Fibroblast of lung (primary cell): ENCODE measurements at regions not wholly inside any gene's neighbourhood (a gene's known extent, or its start where the extent isn't known, plus 50 kb on each side); places are given as distances from the start of the nearest gene placed in this dataset.

Source experiments
- DNase-seq, 2 donors: peaks; one replicate each; pipeline versions ENCODE4 v3.0.0 to v3.0.0-alpha.2; 2010; ENCODE audit warnings: low read depth in 2 of 2
- H2AFZ ChIP-seq: 2 replicates; pipeline ENCODE4 v1.5.1; 2012; ENCODE audit warnings: low read length, control low read depth, inconsistent platforms
- H3K27ac ChIP-seq: 2 replicates; pipeline ENCODE4 v1.5.1; 2011; ENCODE audit warnings: low read length, control low read depth; ENCODE audit not compliant: insufficient read depth
- H3K27me3 ChIP-seq: 2 replicates; pipeline ENCODE4 v1.5.1; 2011; ENCODE audit warnings: mild to moderate bottlenecking, low read length; ENCODE audit not compliant: control insufficient read depth, insufficient read depth
- H3K36me3 ChIP-seq: 2 replicates; pipeline ENCODE4 v1.5.1; 2011; ENCODE audit warnings: low read length; ENCODE audit not compliant: control insufficient read depth, insufficient read depth
- H3K4me1 ChIP-seq: 2 replicates; pipeline ENCODE4 v1.5.1; 2011; ENCODE audit warnings: low read length; ENCODE audit not compliant: control insufficient read depth, insufficient read depth; ENCODE audit errors: extremely low read depth
- H3K4me2 ChIP-seq: 2 replicates; pipeline ENCODE4 v1.5.1; 2011; ENCODE audit warnings: low read length, control low read depth; ENCODE audit not compliant: insufficient read depth; ENCODE audit errors: extremely low read depth
- H3K4me3 ChIP-seq, 4 experiments: fragments of 200-600 bp in 1 of 4; sonication (generic) in 1 of 4; replicated peaks in 1 of 4; 2 replicates each; pipeline ENCODE4 v1.5.1; 2011 to 2016; ENCODE audit warnings: low read length in 4 of 4, low read depth in 3 of 4, mild to moderate bottlenecking in 3 of 4, control low read depth in 2 of 4, inconsistent platforms in 1 of 4, mixed read lengths in 1 of 4; ENCODE audit not compliant: insufficient read depth in 1 of 4; ENCODE audit errors: control extremely low read depth in 1 of 4
- H3K79me2 ChIP-seq: 2 replicates; pipeline ENCODE4 v1.5.1; 2012; ENCODE audit warnings: mild to moderate bottlenecking, low read length, inconsistent platforms; ENCODE audit not compliant: control insufficient read depth, insufficient read depth
- H3K9ac ChIP-seq: 2 replicates; pipeline ENCODE4 v1.5.1; 2011; ENCODE audit warnings: mild to moderate bottlenecking, low read length, control low read depth; ENCODE audit not compliant: insufficient read depth
- H3K9me3 ChIP-seq: 2 replicates; pipeline ENCODE4 v1.5.1; 2012; ENCODE audit warnings: low read depth, low read length; ENCODE audit not compliant: control insufficient read depth, insufficient read depth
- H4K20me1 ChIP-seq: 2 replicates; pipeline ENCODE4 v1.5.1; 2011; ENCODE audit warnings: low read length; ENCODE audit not compliant: control insufficient read depth, insufficient read depth; ENCODE audit errors: extremely low read depth
- EZH2 ChIP-seq: IDR thresholded peaks from 2 replicates; pipeline ENCODE4 v1.5.1; 2012; ENCODE audit warnings: low read length, control low read depth, mild to moderate bottlenecking; ENCODE audit errors: missing control alignments
- TF ChIP-seq, protein P1 (sequence below), 2 donors: IDR thresholded peaks in 1 of 2; conservative IDR thresholded peaks in 1 of 2; 1 replicate in 1 of 2; 2 replicates in 1 of 2; pipeline ENCODE4 v1.5.1; 2011 to 2012; ENCODE audit warnings: low read length in 2 of 2, control low read depth in 1 of 2, inconsistent platforms in 1 of 2, low read depth in 1 of 2, mild to moderate bottlenecking in 1 of 2

GRCh38 chr1:90208949-90209348, 214.0 kb downstream of the ZNF326 start:
- H3K36me3 ChIP-seq = no peaks in the 10 kb centered on the region
- no peaks in the 10 kb centered on the region for H4K20me1 ChIP-seq
- H3K79me2 ChIP-seq = no peaks in the 10 kb centered on the region
- no peaks in the 10 kb centered on the region for H3K9me3 ChIP-seq
- no peak overlapping the region for H3K4me3 ChIP-seq
- H3K27me3 ChIP-seq = no peaks in the 10 kb centered on the region
- H3K4me2 ChIP-seq = no peak overlapping the region
- no peak overlapping the region for H3K9ac ChIP-seq
- DNase-seq = no peak
- H2AFZ ChIP-seq = no peak overlapping the region
- H3K4me1 ChIP-seq = no peaks in the 10 kb centered on the region
- no peak overlapping the region for H3K27ac ChIP-seq
- TF ChIP-seq, protein P1, sequence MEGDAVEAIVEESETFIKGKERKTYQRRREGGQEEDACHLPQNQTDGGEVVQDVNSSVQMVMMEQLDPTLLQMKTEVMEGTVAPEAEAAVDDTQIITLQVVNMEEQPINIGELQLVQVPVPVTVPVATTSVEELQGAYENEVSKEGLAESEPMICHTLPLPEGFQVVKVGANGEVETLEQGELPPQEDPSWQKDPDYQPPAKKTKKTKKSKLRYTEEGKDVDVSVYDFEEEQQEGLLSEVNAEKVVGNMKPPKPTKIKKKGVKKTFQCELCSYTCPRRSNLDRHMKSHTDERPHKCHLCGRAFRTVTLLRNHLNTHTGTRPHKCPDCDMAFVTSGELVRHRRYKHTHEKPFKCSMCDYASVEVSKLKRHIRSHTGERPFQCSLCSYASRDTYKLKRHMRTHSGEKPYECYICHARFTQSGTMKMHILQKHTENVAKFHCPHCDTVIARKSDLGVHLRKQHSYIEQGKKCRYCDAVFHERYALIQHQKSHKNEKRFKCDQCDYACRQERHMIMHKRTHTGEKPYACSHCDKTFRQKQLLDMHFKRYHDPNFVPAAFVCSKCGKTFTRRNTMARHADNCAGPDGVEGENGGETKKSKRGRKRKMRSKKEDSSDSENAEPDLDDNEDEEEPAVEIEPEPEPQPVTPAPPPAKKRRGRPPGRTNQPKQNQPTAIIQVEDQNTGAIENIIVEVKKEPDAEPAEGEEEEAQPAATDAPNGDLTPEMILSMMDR (conservative IDR thresholded peaks at IDR 0.05 in 1 of 2, IDR thresholded peaks at IDR 0.05 in 1 of 2; ENCODE audit: low read depth in 1 of 2, low read length in 2 of 2) = no peak
- no peak for TF ChIP-seq EZH2

DNA sequence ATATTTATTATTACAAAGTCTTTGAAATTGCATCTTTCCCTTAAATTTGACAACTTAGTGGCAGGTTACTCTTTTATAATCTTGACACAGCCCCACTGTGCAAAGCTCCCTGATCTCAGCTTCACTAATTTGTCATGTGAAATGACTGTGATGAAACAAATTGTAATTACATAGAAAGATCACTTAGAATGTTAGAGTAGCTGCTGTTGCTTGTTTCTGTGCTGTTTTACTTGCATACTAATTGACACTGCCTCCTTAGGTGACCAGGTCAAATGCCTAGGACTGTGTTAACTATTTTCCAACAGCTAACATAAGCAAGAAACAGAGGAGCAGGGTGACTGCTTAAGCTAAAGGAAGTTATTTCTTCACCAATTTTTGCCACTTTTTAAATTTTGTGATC, 211.3 kb downstream of the ZNF326 start:
- no peak overlapping the region for H2AFZ ChIP-seq
- H3K27ac ChIP-seq = no peak overlapping the region
- no peak for TF ChIP-seq EZH2
- TF ChIP-seq, protein P1 (conservative IDR thresholded peaks at IDR 0.05 in 1 of 2, IDR thresholded peaks at IDR 0.05 in 1 of 2; ENCODE audit: low read depth in 1 of 2, low read length in 2 of 2) = no peak
- DNase-seq = no peak
- H4K20me1 ChIP-seq = no peaks in the 10 kb centered on the region
- H3K9ac ChIP-seq = no peak overlapping the region
- H3K4me3 ChIP-seq = no peak overlapping the region
- H3K4me1 ChIP-seq = no peaks in the 10 kb centered on the region
- no peak overlapping the region for H3K4me2 ChIP-seq
- no peaks in the 10 kb centered on the region for H3K79me2 ChIP-seq
- no peaks in the 10 kb centered on the region for H3K36me3 ChIP-seq
- no peaks in the 10 kb centered on the region for H3K27me3 ChIP-seq
- H3K9me3 ChIP-seq = no peaks in the 10 kb centered on the region

DNA sequence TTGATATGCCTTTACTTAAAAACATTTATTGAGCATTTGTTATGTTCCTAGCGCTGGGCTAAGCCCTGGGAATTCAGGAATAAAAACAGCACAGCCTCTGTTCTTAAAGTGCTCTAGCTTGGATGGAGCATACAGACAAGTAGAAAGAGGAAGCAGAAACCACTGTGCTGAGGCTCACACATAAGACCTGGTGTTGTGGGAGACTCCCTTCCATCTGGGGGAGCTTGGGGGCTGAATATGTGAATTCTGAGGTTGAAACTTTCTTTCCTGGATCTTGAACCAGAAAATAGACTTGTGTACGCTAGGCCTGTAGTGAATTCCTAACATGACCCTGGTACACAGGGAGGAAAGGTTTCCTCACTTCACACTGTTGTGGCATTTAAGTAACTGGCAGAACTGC, 209.9 kb downstream of the ZNF326 start:
- TF ChIP-seq EZH2 = no peak
- TF ChIP-seq, protein P1 (conservative IDR thresholded peaks at IDR 0.05 in 1 of 2, IDR thresholded peaks at IDR 0.05 in 1 of 2; ENCODE audit: low read depth in 1 of 2, low read length in 2 of 2) = no peak
- Histone ChIP-seq H3K79me2 (no peaks in the 10 kb centered on the region), H3K4me2 (no peak overlapping the region), H3K27ac (no peak overlapping the region), H3K9ac (no peak overlapping the region), H3K4me3 (no peak overlapping the region), H4K20me1 (no peaks in the 10 kb centered on the region), H3K36me3 (no peaks in the 10 kb centered on the region), H3K4me1 (no peaks in the 10 kb centered on the region), H2AFZ (no peak overlapping the region), H3K9me3 (no peaks in the 10 kb centered on the region), H3K27me3 (no peaks in the 10 kb centered on the region)
- DNase-seq = no peak
